Endothelial cell of umbilical vein (primary cell): ENCODE measurements at regions not wholly inside any gene's neighbourhood (a gene's known extent, or its start where the extent isn't known, plus 50 kb on each side); places are given as distances from the start of the nearest gene placed in this dataset.

Source experiments
- BruUV-seq: library from RNA; stranded (reverse); fragments of 400-500 nt; replicated peaks from 2 replicates; lab custom pipeline; 2021; lab: Mats Ljungman, UMichigan
- CTCF ChIA-PET: fragments of 300-600, 350-600 bp; sonication (Branson Sonifier 250); formaldehyde crosslinking; loops from one replicate; lab custom pipeline; 2021; ENCODE audit warnings: antibody characterized with exemption, inconsistent platforms; lab: Charles Lee
- POLR2A ChIA-PET: fragments of 300-600, 350-600 bp; sonication (Branson Sonifier 250); formaldehyde crosslinking; loops from one replicate; lab custom pipeline; 2021; ENCODE audit warnings: antibody characterized with exemption, inconsistent platforms; lab: Charles Lee
- DNase-seq: peaks from one replicate; pipeline ENCODE4 v3.0.0-alpha.2; 2011; ENCODE audit warnings: low read depth, low spot score
- FAIRE-seq: peaks from 2 replicates; lab custom pipeline; 2011; peaks lifted over from hg19 to GRCh38; lab: Jason Lieb, UNC
- H2AFZ ChIP-seq: 2 replicates; pipeline ENCODE4 v1.6.0; 2012; ENCODE audit warnings: low read depth, low read length, control low read depth, inconsistent platforms
- H3K27ac ChIP-seq: 2 replicates; pipeline ENCODE4 v1.5.1; 2011; ENCODE audit warnings: low read depth, mild to moderate bottlenecking, control low read depth, low read length, moderate library complexity; ENCODE audit not compliant: insufficient read depth
- H3K27me3 ChIP-seq, 2 experiments: 2 replicates each; pipeline versions ENCODE4 v1.6.0 to v1.6.1; 2011; ENCODE audit warnings: low read length in 2 of 2, mixed read lengths in 1 of 2; ENCODE audit not compliant: control insufficient read depth in 2 of 2, insufficient read depth in 2 of 2
- H3K36me3 ChIP-seq, 2 experiments: 2 replicates in 1 of 2; 3 replicates in 1 of 2; pipeline ENCODE4 v1.5.1; 2011; ENCODE audit warnings: low read length in 2 of 2, mild to moderate bottlenecking in 1 of 2, moderate library complexity in 1 of 2; ENCODE audit not compliant: control insufficient read depth in 2 of 2, insufficient read depth in 2 of 2; ENCODE audit errors: extremely low read depth in 1 of 2
- H3K4me1 ChIP-seq: 3 replicates; pipeline ENCODE4 v1.5.1; 2011; ENCODE audit warnings: mild to moderate bottlenecking, low read length; ENCODE audit not compliant: control insufficient read depth, insufficient read depth; ENCODE audit errors: extremely low read depth
- H3K4me2 ChIP-seq: 2 replicates; pipeline ENCODE4 v1.6.1; 2011; ENCODE audit warnings: low read length, control low read depth, mixed read lengths; ENCODE audit not compliant: insufficient read depth
- H3K4me3 ChIP-seq, 3 experiments: fragments of 200-600 bp in 1 of 3; sonication (generic), shearing (Covaris generic) in 1 of 3; replicated peaks in 1 of 3; 2 replicates each; pipeline ENCODE4 v1.5.1; 2011 to 2016; ENCODE audit warnings: control low read depth in 3 of 3, low read length in 3 of 3, mild to moderate bottlenecking in 2 of 3, inconsistent platforms in 1 of 3, low read depth in 1 of 3, moderate library complexity in 1 of 3; ENCODE audit not compliant: insufficient read depth in 1 of 3
- H3K79me2 ChIP-seq: 2 replicates; pipeline ENCODE4 v1.6.0; 2012; ENCODE audit warnings: low read length, inconsistent platforms; ENCODE audit not compliant: control insufficient read depth, insufficient read depth
- H3K9ac ChIP-seq: replicated peaks from 2 replicates; pipeline ENCODE3; 2011; ENCODE audit warnings: low read length, control low read depth; ENCODE audit not compliant: insufficient read depth; ENCODE audit errors: extremely low read depth
- H3K9me1 ChIP-seq: replicated peaks from 3 replicates; pipeline ENCODE4 v1.6.0; 2011; ENCODE audit warnings: mild to moderate bottlenecking, low read length; ENCODE audit not compliant: control insufficient read depth, insufficient read depth; ENCODE audit errors: extremely low read depth
- H3K9me3 ChIP-seq: replicated peaks from 2 replicates; pipeline ENCODE4 v1.5.1; 2012; ENCODE audit warnings: low read length, inconsistent platforms; ENCODE audit not compliant: control insufficient read depth, insufficient read depth
- H4K20me1 ChIP-seq: replicated peaks from 2 replicates; pipeline ENCODE3; 2011; ENCODE audit warnings: mild to moderate bottlenecking, low read length; ENCODE audit not compliant: control insufficient read depth, insufficient read depth; ENCODE audit errors: extremely low read depth
- CTCF ChIP-seq, 2 donors: IDR thresholded peaks; 1 replicate in 1 of 2; 2 replicates in 1 of 2; pipeline ENCODE4 v1.5.1; 2011; ENCODE audit warnings: low read length in 2 of 2, mild to moderate bottlenecking in 2 of 2, moderate library complexity in 2 of 2, control low read depth in 1 of 2, inconsistent platforms in 1 of 2, low read depth in 1 of 2; ENCODE audit not compliant: insufficient read depth in 1 of 2; ENCODE audit errors: extremely low read depth in 1 of 2
- EZH2 ChIP-seq: IDR thresholded peaks from 2 replicates; pipeline ENCODE4 v1.6.1; 2012; ENCODE audit warnings: borderline replicate concordance, low read depth, mild to moderate bottlenecking, moderate library complexity, low read length, inconsistent platforms; ENCODE audit not compliant: severe bottlenecking
- FOS ChIP-seq: IDR thresholded peaks from 2 replicates; pipeline ENCODE4 v1.6.1; 2011; ENCODE audit warnings: mild to moderate bottlenecking, low read length, moderate library complexity, borderline replicate concordance; ENCODE audit not compliant: insufficient read depth
- GATA2 ChIP-seq: IDR thresholded peaks from 2 replicates; pipeline ENCODE4 v1.7.0; 2011; ENCODE audit warnings: low read depth, mild to moderate bottlenecking, moderate library complexity, mixed read lengths, low read length; ENCODE audit not compliant: insufficient read length, insufficient read depth
- JUN ChIP-seq: IDR thresholded peaks from 2 replicates; pipeline ENCODE4 v1.6.1; 2011; ENCODE audit warnings: borderline replicate concordance, low read depth; ENCODE audit not compliant: insufficient read length, insufficient read depth
- MAX ChIP-seq: IDR thresholded peaks from 2 replicates; pipeline ENCODE4 v1.6.1; 2011; ENCODE audit not compliant: insufficient read depth, insufficient read length
- MYC ChIP-seq: IDR thresholded peaks from one replicate; pipeline ENCODE4 v1.6.1; 2011; ENCODE audit warnings: mild to moderate bottlenecking, low read depth, low read length
- POLR2A ChIP-seq: IDR thresholded peaks from 2 replicates; pipeline ENCODE4 v1.6.1; 2012; ENCODE audit warnings: low read depth, mild to moderate bottlenecking, control low read depth, low read length
- POLR2AphosphoS5 ChIP-seq: IDR thresholded peaks from 2 replicates; pipeline ENCODE4 v1.6.1; 2012; ENCODE audit warnings: low read depth, mild to moderate bottlenecking, control low read depth, low read length, moderate library complexity; ENCODE audit not compliant: insufficient read depth
- dilution Hi-C: fragments of 300-500 bp; cut with MboI; formaldehyde crosslinking; loops from one replicate; pipeline ENCODE4 v1.15.0; 2019; ENCODE audit warnings: low sequenced_read_pairs; ENCODE audit not compliant: extremely low pct_ligation_motif_present
- intact Hi-C: fragments of 100-400 bp; cut with micrococcal nuclease; formaldehyde crosslinking; loops from one replicate; pipeline ENCODE4 v1.10.0; 2022

- DNase-seq, result no peak
- Histone ChIP-seq H3K4me2 (no peak overlapping the region), H3K79me2 (no peaks in the 10 kb centered on the region), H3K9me1 (no peaks in the 10 kb centered on the region), H3K9ac (no peak overlapping the region), H3K27ac (no peak overlapping the region), H2AFZ (no peak overlapping the region), H4K20me1 (no peaks in the 10 kb centered on the region), H3K27me3 (no peaks in the 10 kb centered on the region), H3K4me1 (peaks cover 20% of the 10 kb centered on the region), H3K36me3 (no peaks in the 10 kb centered on the region), H3K9me3 (no peaks in the 10 kb centered on the region), H3K4me3 (no peak overlapping the region)
- FAIRE-seq, result no peak
- BruUV-seq, result no TSS peak
- dilution Hi-C loops (no loop called here), intact Hi-C loops (no loop called here)
- TF ChIP-seq MAX (no peak), CTCF (IDR thresholded peaks at IDR 0.05; ENCODE audit: extremely low read depth in 1 of 2, insufficient read depth in 1 of 2, low read depth in 1 of 2, low read length in 2 of 2) (no peak), JUN (no peak), FOS (no peak), MYC (no peak), EZH2 (no peak), POLR2A (no peak), GATA2 (no peak), POLR2AphosphoS5 (no peak)
- ChIA-PET CTCF (no interaction called here), POLR2A (no interaction called here)
These were observed 162.8 kb upstream of the MYLIP start for GRCh38 chr6:15966000-15966520.
